Sciatic nerve (tissue), 2 donors: ENCODE measurements at regions not wholly inside any gene's neighbourhood (a gene's known extent, or its start where the extent isn't known, plus 50 kb on each side); places are given as distances from the start of the nearest gene placed in this dataset.

Source experiments
- ATAC-seq: fragments of 200-7000 bp; cut with Tn5 transposase; one replicate; pipeline ENCODE4 v1.9.1; 2020; ENCODE audit warnings: mild to moderate bottlenecking, moderate library complexity
- DNase-seq: peaks from one replicate; pipeline ENCODE4 v3.0.0-alpha.2; 2020; ENCODE audit warnings: low spot score
- intact Hi-C: fragments of 100-400 bp; cut with DNase I; formaldehyde crosslinking; loops from one replicate; pipeline ENCODE4 v1.14.2; 2022
- donor health status: DM: no; HTN: no; CAD: no.
- donor health status: DM: no; HTN: no; CAD: no.

- no peak for ATAC-seq
- intact Hi-C loops = no loop called here
- no peak for DNase-seq
Observed at GRCh38 chr6:166023273-166023989, 144.2 kb downstream of the TBXT start.

DNA sequence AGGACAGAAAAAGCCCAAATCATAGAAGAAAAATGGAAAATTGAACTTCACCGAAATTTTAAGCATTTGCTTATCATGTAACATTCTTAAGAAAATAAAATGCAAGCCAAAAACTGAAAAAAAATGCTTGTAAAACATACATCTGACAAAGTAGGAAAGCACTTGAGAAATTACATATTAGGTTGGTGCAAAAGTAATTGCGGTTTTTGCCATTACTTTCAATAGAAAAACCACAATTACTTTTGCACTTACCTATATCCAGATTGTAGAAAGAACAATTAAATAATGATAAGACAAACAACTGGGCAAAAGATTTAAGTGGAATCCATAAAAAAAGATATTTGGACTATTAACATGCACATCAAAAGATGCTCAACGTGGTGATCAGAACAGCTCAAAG, 146.2 kb downstream of the TBXT start:
- no peak for DNase-seq

DNA sequence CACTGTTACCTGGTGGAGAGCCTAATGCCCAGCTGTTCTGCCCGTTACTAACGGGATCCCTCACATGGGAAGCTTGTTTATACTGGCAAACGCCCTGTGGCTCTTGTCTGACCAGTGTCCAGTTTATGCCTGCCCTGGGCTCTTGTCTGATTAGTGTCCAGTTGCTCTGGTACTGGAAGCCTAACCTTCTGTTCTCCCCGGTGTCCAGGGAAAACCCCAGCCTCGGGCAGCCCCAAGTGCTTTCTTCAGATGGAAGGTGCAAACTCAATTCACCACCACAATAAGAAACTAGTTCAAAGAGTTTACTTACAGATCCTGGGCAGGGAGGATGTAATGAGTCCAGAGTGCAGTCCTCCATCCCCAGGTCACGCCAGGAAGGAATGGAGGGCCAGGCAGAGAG, 148.4 kb downstream of the TBXT start:
- ATAC-seq = no peak
- intact Hi-C loops = no loop called here
- no peak for DNase-seq

More for the DNA sequence above, 146.2 kb downstream of the TBXT start:
- intact Hi-C loops = no loop called here
- ATAC-seq = no peak

GRCh38 chr6:166017032-166017635, 150.5 kb downstream of the TBXT start:
- intact Hi-C loops = no loop called here
- ATAC-seq (no peak), DNase-seq (no peak)

DNA sequence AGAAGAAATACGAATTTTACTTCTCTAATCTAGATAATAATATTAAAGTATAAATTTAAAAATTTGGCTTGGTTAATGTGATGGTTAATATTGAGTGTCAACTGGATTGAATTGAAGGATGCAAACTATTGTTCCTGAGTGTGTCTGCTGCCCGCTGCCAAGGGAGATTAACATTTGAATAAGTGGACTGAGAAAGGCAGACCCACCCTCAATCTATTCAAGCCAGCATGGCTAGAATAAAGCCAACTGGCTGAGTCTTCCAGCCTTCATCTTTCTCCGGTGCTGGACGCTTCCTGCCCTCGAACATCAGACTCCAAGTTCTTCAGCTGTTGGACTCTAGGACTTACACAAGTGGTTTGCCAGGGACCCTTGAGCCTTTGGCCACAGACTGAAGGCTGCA, 152.7 kb downstream of the TBXT start:
- intact Hi-C loops = no loop called here
- DNase-seq (no peak), ATAC-seq (no peak)

- DNase-seq = no peak
- ATAC-seq = no peak
- intact Hi-C loops = no loop called here
Observed at GRCh38 chr6:166010136-166010960, 157.3 kb downstream of the TBXT start.

- DNase-seq (no peak), ATAC-seq (no peak)
- intact Hi-C loops = no loop called here
Observed at GRCh38 chr6:166009385-166010031, 158.1 kb downstream of the TBXT start.

DNA sequence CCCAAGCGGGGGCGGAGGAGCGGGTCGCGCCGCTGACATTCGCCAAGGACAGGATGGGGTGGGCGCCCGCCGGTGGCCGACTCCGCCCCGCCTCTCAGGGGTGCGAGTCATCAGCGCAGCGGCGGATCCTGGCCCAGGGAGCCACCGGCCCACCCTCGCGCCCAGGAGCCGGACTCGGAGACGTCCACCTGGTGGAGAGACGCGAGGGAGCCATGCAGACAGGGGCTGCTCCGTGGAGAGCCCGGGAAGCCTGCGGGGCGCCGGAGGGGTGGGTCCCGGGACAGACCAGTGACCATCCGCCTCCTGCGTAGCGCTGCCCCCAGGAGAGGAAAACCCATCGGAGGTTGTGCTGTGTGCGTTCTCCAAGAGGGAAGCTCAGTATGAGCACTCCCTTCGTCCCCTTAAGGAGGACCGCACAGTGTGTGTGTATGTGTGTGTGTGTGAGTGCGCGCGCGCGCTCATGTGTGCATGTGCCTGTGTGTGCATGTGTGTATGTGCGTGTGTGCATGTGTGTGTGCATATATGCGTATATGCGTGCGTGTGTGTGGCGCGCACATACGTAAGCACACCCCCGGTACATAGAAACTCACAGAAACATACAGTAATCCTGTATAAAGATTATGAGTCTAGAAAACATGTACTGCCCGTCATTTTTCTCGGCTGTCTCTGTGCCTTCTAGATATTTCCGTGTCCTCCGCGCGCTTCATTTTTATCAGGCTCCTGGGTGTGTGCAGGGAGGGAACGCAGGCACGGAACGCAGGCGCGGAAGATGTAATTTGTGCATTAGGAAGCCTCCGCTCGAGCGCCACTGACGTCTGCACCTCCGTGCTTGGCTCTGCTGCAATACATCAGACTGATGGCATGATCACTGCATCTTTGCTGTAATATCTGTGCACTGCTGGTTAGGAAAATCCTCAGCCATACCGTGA, 158.9 kb downstream of the TBXT start:
- intact Hi-C loops = no loop called here
- ATAC-seq = peak; percentile 18
- DNase-seq = no peak

DNA sequence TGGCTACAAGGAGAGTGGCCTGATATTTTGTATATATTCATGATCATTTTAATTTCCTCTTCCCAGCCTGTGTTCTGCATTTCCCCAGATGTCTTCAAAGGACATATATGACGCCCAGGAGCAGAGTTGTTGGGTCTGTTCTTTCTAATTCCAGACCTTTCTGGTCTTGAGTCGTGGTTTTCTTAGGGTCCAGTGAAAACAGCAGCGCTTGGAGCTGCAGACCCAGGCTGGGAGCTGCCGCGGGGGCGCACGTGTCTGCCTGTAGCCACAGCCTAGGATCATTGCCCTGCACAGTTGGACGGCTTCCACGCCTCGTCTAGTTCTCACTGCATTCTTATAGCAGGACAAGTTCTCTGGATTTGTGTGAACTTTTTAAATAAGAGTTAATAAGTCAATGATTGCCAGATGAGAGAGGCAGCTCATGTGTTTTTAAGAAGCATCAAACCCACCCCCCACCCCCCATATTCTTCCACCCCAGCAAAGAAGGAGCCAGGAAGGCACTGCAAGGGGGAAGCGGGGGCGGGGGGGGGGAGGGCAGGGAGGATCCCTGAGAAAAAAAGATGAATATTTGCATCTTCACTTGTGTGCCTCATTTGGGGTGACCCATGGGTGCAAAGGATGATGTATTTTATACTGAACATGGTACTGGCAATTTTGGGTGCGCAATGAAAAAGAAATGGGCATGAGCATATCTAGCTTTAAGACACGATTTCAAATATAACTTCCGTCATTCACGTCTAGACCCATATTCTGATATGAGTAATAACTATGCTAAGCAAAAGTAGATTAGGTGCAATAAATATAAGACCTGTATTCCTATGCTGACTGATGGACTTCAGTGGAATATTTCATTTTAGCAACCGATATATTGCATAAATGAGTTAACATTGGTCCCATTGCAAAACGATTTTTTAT, 160.0 kb downstream of the TBXT start:
- peak; percentile 73 for DNase-seq
- ATAC-seq = peak; percentile 55
- intact Hi-C loops = no loop called here

DNA sequence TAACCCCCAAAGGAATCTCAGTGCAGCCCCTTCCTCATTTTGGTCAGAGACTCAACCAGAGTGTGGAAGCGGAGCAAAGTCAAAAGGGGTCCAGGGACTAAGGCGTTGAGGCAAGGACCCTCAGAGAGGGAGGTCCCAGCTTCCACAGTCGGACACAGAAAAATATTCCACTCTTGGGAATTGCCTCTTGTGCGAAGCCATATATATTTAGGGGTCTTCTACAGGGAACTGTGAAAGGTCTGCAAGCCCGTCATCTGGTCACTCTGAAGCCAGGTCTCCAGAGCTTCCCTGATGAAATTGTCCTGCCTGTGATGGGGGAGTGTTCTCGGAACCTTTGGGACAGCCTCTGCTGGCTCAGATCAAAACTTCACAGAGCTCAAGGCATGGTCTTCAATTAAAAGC, 160.8 kb downstream of the TBXT start:
- no peak for DNase-seq
- intact Hi-C loops = no loop called here
- peak; percentile 8 for ATAC-seq

GRCh38 chr6:166005944-166006899, 161.4 kb downstream of the TBXT start:
- ATAC-seq (peak; percentile 81), DNase-seq (peak; percentile 83)
- intact Hi-C loops = no loop called here

DNA sequence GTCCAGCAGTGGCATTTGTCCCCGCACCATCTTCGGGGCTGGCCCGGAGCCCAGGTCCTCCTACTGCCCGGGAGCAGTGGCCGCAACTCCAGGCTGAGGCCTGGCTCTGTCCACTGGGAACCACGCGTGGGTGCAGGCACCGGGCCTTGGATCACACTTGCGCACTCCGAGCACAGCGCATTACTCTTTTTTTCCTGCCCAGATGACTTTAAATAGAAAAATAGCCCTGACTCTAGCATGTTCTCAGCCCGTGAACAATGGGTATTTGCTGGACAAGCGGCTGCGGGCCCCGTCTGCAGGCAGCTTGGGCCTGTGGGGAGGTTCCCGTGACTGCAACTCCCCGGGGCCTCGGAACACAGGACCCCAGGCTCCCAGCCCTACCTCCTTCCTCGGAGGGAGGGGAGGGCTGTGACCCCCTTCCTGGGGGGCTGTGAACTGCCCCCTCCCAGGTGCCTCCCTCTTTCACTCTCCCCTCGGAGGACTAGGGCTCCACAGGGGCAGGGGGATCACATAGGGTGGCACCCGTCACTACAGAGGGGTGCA, 162.2 kb downstream of the TBXT start:
- DNase-seq (peak; percentile 83), ATAC-seq (peak; percentile 78)
- intact Hi-C loops = no loop called here

GRCh38 chr6:166004876-166005275, 162.8 kb downstream of the TBXT start:
- no peak for DNase-seq
- no peak for ATAC-seq
- intact Hi-C loops = no loop called here

DNA sequence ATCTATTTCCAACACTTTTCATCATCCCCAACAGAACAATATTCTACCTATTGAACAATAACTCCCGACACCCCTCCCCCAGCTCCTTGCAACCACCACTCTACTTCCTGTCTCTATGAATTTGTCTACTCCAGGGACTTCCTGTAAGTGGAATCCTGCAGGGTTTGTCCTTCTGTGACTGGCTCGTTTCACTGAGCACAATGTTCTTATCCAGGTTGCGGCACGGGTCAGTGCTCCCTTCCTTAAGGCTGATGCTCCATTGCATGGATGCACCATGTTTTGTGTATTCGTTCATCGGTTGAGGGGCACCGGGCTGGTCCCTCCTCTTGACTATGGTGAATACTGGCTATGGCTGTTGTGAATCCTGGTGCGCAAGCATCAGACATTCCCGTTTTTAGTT, 163.2 kb downstream of the TBXT start:
- no peak for ATAC-seq
- no peak for DNase-seq
- intact Hi-C loops = no loop called here

- intact Hi-C loops = no loop called here
- ATAC-seq (no peak), DNase-seq (no peak)
Observed at GRCh38 chr6:166003569-166003968, 164.1 kb downstream of the TBXT start.

GRCh38 chr6:166001359-166001758, 166.3 kb downstream of the TBXT start:
- intact Hi-C loops = no loop called here
- DNase-seq (no peak), ATAC-seq (no peak)
